Tibial artery (tissue), 4 donors: ENCODE measurements at regions not wholly inside any gene's neighbourhood (a gene's known extent, or its start where the extent isn't known, plus 50 kb on each side); places are given as distances from the start of the nearest gene placed in this dataset.

Experiments
- DNase-seq, 2 donors: peaks; one replicate each; pipeline ENCODE4 v3.0.0-alpha.2; 2019
- H3K27ac ChIP-seq, 2 donors: fragments of 200-600 bp; sonication (generic) in 1 of 2; 1 replicate in 1 of 2; 2 replicates in 1 of 2; pipeline ENCODE4 v1.5.1; 2018 to 2019; ENCODE audit warnings: mild to moderate bottlenecking in 1 of 2
- H3K27me3 ChIP-seq, 2 donors: fragments of 200-600 bp; sonication (generic) in 1 of 2; one replicate each; pipeline versions ENCODE4 v1.5.1 to v1.6.0; 2016 to 2019
- H3K36me3 ChIP-seq, 3 donors: fragments of 200-600 bp; sonication (generic) in 2 of 3; one replicate each; pipeline ENCODE4 v1.5.1; 2016 to 2019; ENCODE audit warnings: mild to moderate bottlenecking in 2 of 3
- H3K4me1 ChIP-seq, 4 donors: fragments of 200-600 bp; sonication (generic) in 2 of 4; 1 replicate in 3 of 4; 2 replicates in 1 of 4; pipeline ENCODE4 v1.5.1; 2016 to 2019
- H3K4me3 ChIP-seq, 2 donors: fragments of 200-600 bp; sonication (generic) in 1 of 2; 1 replicate in 1 of 2; 2 replicates in 1 of 2; pipeline ENCODE4 v1.5.1; 2018 to 2019; ENCODE audit warnings: mild to moderate bottlenecking in 2 of 2
- H3K9me3 ChIP-seq, 3 donors: fragments of 200-600 bp; sonication (generic) in 1 of 3; one replicate each; pipeline ENCODE4 v1.5.1; 2016 to 2019
- CTCF ChIP-seq, 2 experiments: fragments of 200-600 bp in 1 of 2; fragments of 450-650 bp in 1 of 2; IDR thresholded peaks; one replicate each; pipeline ENCODE4 v1.5.1; 2017 to 2019; ENCODE audit warnings: antibody characterized with exemption in 2 of 2, mild to moderate bottlenecking in 1 of 2, moderate library complexity in 1 of 2
- intact Hi-C: fragments of 100-400 bp; cut with DNase I; formaldehyde crosslinking; loops from one replicate; pipeline ENCODE4 v1.15.0; 2023; ENCODE audit warnings: low total_unique reads

DNA sequence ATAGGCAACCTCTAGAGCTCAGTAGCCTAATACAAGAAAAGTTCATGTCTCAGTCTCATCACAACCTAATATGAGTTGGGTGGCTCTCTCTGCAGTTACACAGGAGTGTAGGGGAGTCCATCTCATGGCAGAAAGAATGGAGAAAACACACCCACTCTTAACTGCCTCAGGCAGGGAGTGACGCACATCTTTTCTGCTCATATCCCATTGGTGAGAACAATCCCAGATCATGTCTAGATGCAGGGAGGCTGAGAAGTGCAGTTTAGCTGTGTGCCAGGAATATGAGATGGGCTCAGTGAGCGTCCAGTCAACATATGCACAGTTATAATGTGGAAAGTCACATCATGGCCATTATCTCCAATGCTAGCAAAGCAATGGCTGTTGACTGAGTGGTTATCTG, 59.3 kb upstream of the KCNA5 start:
- DNase-seq = no peak
- Histone ChIP-seq H3K9me3 (no peaks in the 10 kb centered on the region), H3K36me3 (no peaks in the 10 kb centered on the region), H3K4me1 (no peaks in the 10 kb centered on the region), H3K27ac (no peak overlapping the region), H3K27me3 (peaks cover 0 to 51% of the 10 kb centered on the region in 2 donors), H3K4me3 (no peak overlapping the region)
- no peak for TF ChIP-seq CTCF (IDR thresholded peaks at IDR 0.05)
- intact Hi-C loops = no loop called here

DNA sequence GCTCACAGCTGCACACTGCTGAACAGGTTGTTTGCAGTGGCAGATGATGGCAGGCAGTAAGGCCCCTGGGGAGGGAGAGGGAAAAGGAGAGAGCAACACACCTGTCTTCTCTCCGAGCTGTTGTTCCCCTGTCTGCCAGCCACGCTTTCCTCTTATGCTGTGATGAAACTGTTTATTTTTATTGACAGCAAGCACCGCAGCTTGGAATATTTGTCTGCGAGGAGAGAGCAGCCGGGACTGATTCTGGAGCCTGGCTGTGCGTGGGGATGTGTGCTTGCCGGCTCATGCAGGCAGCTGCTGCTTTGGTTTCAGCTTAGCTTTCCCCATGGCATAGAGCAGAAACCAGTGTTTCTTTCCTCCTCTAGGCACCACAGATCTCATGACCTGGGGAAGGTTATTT, 58.7 kb upstream of the KCNA5 start:
- no peak for TF ChIP-seq CTCF (IDR thresholded peaks at IDR 0.05)
- Histone ChIP-seq H3K27me3 (peaks cover 0 to 44% of the 10 kb centered on the region in 2 donors), H3K36me3 (no peaks in the 10 kb centered on the region), H3K27ac (no peak overlapping the region), H3K4me3 (no peak overlapping the region), H3K4me1 (no peaks in the 10 kb centered on the region), H3K9me3 (no peaks in the 10 kb centered on the region)
- intact Hi-C loops = no loop called here
- no peak for DNase-seq

DNA sequence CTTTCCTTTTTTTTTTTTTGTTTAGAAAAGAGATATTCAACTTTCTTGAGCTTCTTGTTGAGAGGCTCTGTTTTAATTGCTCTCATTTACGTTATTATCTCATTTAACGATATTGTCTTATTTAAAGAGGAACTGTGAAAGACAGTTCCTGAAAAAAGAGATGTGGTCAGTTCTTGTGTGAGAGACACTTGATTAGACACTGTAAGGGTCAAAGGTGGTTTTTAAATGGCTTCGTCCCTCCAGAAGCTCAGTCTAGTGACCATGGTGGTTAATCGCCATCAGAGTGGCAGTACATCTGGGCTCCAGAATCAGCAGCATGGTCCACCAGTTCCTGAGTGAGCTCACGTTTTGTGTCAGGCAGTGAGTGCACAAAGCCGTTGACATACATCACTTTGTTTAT, 57.9 kb upstream of the KCNA5 start:
- Histone ChIP-seq H3K9me3 (no peaks in the 10 kb centered on the region), H3K36me3 (no peaks in the 10 kb centered on the region), H3K4me1 (no peaks in the 10 kb centered on the region), H3K27ac (no peak overlapping the region), H3K27me3 (peaks cover 0 to 44% of the 10 kb centered on the region in 2 donors), H3K4me3 (no peak overlapping the region)
- no peak for DNase-seq
- intact Hi-C loops = no loop called here
- TF ChIP-seq CTCF (IDR thresholded peaks at IDR 0.05) = no peak

GRCh38 chr12:4987076-4988046, 56.3 kb upstream of the KCNA5 start:
- DNase-seq = no peak
- no peaks in the 10 kb centered on the region for H3K9me3 ChIP-seq
- peaks cover 0 to 41% of the 10 kb centered on the region in 2 donors for H3K27me3 ChIP-seq
- no peak overlapping the region for H3K27ac ChIP-seq
- no peak overlapping the region for H3K4me3 ChIP-seq
- TF ChIP-seq CTCF (IDR thresholded peaks at IDR 0.05) = no peak
- no peaks in the 10 kb centered on the region for H3K36me3 ChIP-seq
- H3K4me1 ChIP-seq = no peaks in the 10 kb centered on the region
- intact Hi-C loops = no loop called here

DNA sequence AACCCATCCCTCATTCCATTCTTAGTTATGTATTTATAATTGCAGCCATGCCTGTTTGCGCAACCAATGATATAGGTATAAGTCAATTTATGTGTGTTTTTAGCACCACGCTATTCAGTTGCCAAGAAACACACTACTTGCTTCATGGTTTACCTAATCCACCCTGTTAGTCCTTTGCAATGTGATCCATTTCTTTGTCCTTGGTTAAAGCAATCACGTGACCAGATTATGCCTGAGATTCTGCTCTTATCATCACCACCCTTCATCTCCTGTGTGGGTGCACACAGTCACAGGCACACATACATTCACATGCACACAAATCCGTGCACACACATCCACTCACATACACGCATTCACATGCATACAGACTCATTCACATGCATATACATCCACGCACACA, 52.3 kb upstream of the KCNA5 start:
- Histone ChIP-seq H3K36me3 (no peaks in the 10 kb centered on the region), H3K27me3 (peaks cover 0 to 32% of the 10 kb centered on the region in 2 donors), H3K4me3 (no peak overlapping the region), H3K4me1 (no peaks in the 10 kb centered on the region), H3K27ac (no peak overlapping the region), H3K9me3 (no peaks in the 10 kb centered on the region)
- no peak for DNase-seq
- no peak for TF ChIP-seq CTCF (IDR thresholded peaks at IDR 0.05)
- intact Hi-C loops = no loop called here
